Smooth muscle cell (in vitro differentiated cells): ENCODE measurements at regions not wholly inside any gene's neighbourhood (a gene's known extent, or its start where the extent isn't known, plus 50 kb on each side); places are given as distances from the start of the nearest gene placed in this dataset.

Experiments
- DNase-seq: peaks from one replicate; lab custom pipeline; 2025; ENCODE audit not compliant: unreplicated experiment; lab: John Stamatoyannopoulos, UW
- H2AFZ ChIP-seq: fragments of 200-600 bp; sonication (generic); 2 replicates; pipeline ENCODE4 v1.6.0; 2016; ENCODE audit warnings: antibody characterized with exemption, low read depth, mild to moderate bottlenecking
- H3F3A ChIP-seq: fragments of 200-600 bp; sonication (generic); 2 replicates; pipeline ENCODE4 v1.6.0; 2017; ENCODE audit warnings: antibody characterized with exemption, low read depth
- H3K27ac ChIP-seq: fragments of 200-600 bp; sonication (generic); 2 replicates; pipeline ENCODE4 v1.5.1; 2016; ENCODE audit warnings: low read depth, mild to moderate bottlenecking
- H3K27me3 ChIP-seq: fragments of 200-600 bp; sonication (generic); 2 replicates; pipeline ENCODE4 v1.6.1; 2016; ENCODE audit warnings: low read depth, mild to moderate bottlenecking
- H3K36me3 ChIP-seq: fragments of 200-600 bp; sonication (generic); 2 replicates; pipeline ENCODE4 v1.5.1; 2016; ENCODE audit warnings: low read depth
- H3K4me1 ChIP-seq: fragments of 200-600 bp; sonication (generic); 2 replicates; pipeline ENCODE4 v1.5.1; 2016; ENCODE audit warnings: low read depth
- H3K4me2 ChIP-seq: fragments of 200-600 bp; sonication (generic); 2 replicates; pipeline ENCODE4 v1.6.0; 2016; ENCODE audit warnings: mild to moderate bottlenecking
- H3K4me3 ChIP-seq: fragments of 200-600 bp; sonication (generic); 2 replicates; pipeline ENCODE4 v1.5.1; 2016; ENCODE audit warnings: mild to moderate bottlenecking
- H3K79me2 ChIP-seq: fragments of 200-600 bp; sonication (generic); 2 replicates; pipeline ENCODE4 v1.6.0; 2016; ENCODE audit warnings: low read depth, mild to moderate bottlenecking
- H3K9ac ChIP-seq: fragments of 200-600 bp; sonication (generic); 2 replicates; pipeline ENCODE4 v1.6.0; 2016; ENCODE audit warnings: low read depth
- H3K9me3 ChIP-seq: fragments of 200-600 bp; sonication (generic); replicated peaks from 2 replicates; pipeline ENCODE4 v1.5.1; 2016; ENCODE audit warnings: low read depth
- H4K20me1 ChIP-seq: fragments of 200-600 bp; sonication (generic); 2 replicates; pipeline ENCODE4 v1.6.0; 2016; ENCODE audit warnings: low read depth
- CTCF ChIP-seq: fragments of 200-600 bp; sonication (generic); IDR thresholded peaks from 2 replicates; pipeline ENCODE4 v1.5.1; 2017; ENCODE audit warnings: borderline replicate concordance, mild to moderate bottlenecking, antibody characterized with exemption; ENCODE audit not compliant: insufficient read depth, poor library complexity, severe bottlenecking
- WGBS: methylation state at CpG from one replicate; pipeline ENCODE4 v1.1.7; 2016; ENCODE audit warnings: low lambda C conversion rate; 5-methylcytosine and 5-hydroxymethylcytosine counted together

GRCh38 chr6:165861226-165861625, 198.2 kb upstream of the PDE10A start:
- Histone ChIP-seq H3K4me1 (no peaks in the 10 kb centered on the region), H4K20me1 (no peaks in the 10 kb centered on the region), H3K9me3 (no peaks in the 10 kb centered on the region), H3K4me3 (no peak overlapping the region), H3K27ac (no peak overlapping the region), H3F3A (no peaks in the 10 kb centered on the region), H3K4me2 (no peak overlapping the region), H3K9ac (no peak overlapping the region), H3K36me3 (no peaks in the 10 kb centered on the region), H2AFZ (no peak overlapping the region), H3K27me3 (peaks cover 36% of the 10 kb centered on the region), H3K79me2 (no peaks in the 10 kb centered on the region)
- DNase-seq, result no peak
- WGBS, result 63% methylated on average over 6 of the region's 6 CpGs
- no peak for TF ChIP-seq CTCF

GRCh38 chr6:165858586-165858985, 195.5 kb upstream of the PDE10A start:
- Histone ChIP-seq H3F3A (no peaks in the 10 kb centered on the region), H3K4me1 (no peaks in the 10 kb centered on the region), H3K79me2 (no peaks in the 10 kb centered on the region), H3K4me3 (no peak overlapping the region), H3K4me2 (no peak overlapping the region), H2AFZ (no peak overlapping the region), H3K36me3 (no peaks in the 10 kb centered on the region), H3K9me3 (no peaks in the 10 kb centered on the region), H3K27me3 (peaks cover 63% of the 10 kb centered on the region), H3K9ac (no peak overlapping the region), H3K27ac (no peak overlapping the region), H4K20me1 (no peaks in the 10 kb centered on the region)
- WGBS, result 42% methylated on average over 1 of the region's 1 CpG
- DNase-seq, result no peak
- TF ChIP-seq CTCF, result no peak

GRCh38 chr6:165855856-165856255, 192.8 kb upstream of the PDE10A start:
- H3K4me1 ChIP-seq, result no peaks in the 10 kb centered on the region
- no peaks in the 10 kb centered on the region for H3K9me3 ChIP-seq
- H3K27ac ChIP-seq, result no peak overlapping the region
- H3K4me3 ChIP-seq, result no peak overlapping the region
- H2AFZ ChIP-seq, result no peak overlapping the region
- H3K9ac ChIP-seq, result no peak overlapping the region
- H4K20me1 ChIP-seq, result no peaks in the 10 kb centered on the region
- no peaks in the 10 kb centered on the region for H3K36me3 ChIP-seq
- H3K79me2 ChIP-seq, result no peaks in the 10 kb centered on the region
- peaks cover 85% of the 10 kb centered on the region for H3K27me3 ChIP-seq
- DNase-seq, result no peak
- H3K4me2 ChIP-seq, result no peak overlapping the region
- TF ChIP-seq CTCF, result no peak
- H3F3A ChIP-seq, result no peaks in the 10 kb centered on the region
- 86% methylated on average over 5 of the region's 5 CpGs for WGBS

- H3K79me2 ChIP-seq, result no peaks in the 10 kb centered on the region
- no peaks in the 10 kb centered on the region for H3K9me3 ChIP-seq
- H3K27me3 ChIP-seq, result peaks cover 86% of the 10 kb centered on the region
- H4K20me1 ChIP-seq, result no peaks in the 10 kb centered on the region
- no peak overlapping the region for H3K9ac ChIP-seq
- H3F3A ChIP-seq, result no peaks in the 10 kb centered on the region
- H3K4me1 ChIP-seq, result no peaks in the 10 kb centered on the region
- no peak for DNase-seq
- no peak overlapping the region for H3K4me3 ChIP-seq
- no peak for TF ChIP-seq CTCF
- peak overlapping the region; percentile 48 for H3K4me2 ChIP-seq
- no peaks in the 10 kb centered on the region for H3K36me3 ChIP-seq
- WGBS, result 79% methylated on average over 28 of the region's 31 CpGs
- no peak overlapping the region for H2AFZ ChIP-seq
- no peak overlapping the region for H3K27ac ChIP-seq
Measured at GRCh38 chr6:165854863-165855593, 192.0 kb upstream of the PDE10A start.
